GM21528 (cell line): ENCODE measurements at regions not wholly inside any gene's neighbourhood (a gene's known extent, or its start where the extent isn't known, plus 50 kb on each side); places are given as distances from the start of the nearest gene placed in this dataset.

Experiments used
- ATAC-seq: cut with Tn5 transposase; IDR thresholded peaks from one replicate; pipeline ENCODE4 v1.9.1; 2021; ENCODE audit warnings: mild to moderate bottlenecking, moderate library complexity; ENCODE audit not compliant: unreplicated experiment, low FRiP score

DNA sequence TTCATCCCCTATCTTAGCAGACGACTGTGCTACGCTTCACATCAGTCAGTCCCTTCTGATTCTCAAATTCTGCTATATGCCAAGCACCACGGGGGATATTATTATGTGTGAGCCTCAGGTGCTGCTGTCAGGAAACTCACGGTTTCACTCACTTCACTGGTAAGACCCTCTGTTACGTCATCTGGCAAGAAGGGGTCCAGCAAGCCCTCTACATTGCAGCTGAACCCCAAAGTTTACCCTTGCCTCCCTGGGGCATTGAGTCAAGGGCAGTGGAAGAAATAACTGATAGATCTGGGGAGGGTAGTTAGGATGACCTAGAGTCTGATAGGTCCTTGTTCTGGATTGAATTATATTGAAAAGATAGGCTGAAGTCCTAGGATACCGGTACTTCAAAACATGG is 237.4 kb downstream of the RRAGC start:
- ATAC-seq: no peak

DNA sequence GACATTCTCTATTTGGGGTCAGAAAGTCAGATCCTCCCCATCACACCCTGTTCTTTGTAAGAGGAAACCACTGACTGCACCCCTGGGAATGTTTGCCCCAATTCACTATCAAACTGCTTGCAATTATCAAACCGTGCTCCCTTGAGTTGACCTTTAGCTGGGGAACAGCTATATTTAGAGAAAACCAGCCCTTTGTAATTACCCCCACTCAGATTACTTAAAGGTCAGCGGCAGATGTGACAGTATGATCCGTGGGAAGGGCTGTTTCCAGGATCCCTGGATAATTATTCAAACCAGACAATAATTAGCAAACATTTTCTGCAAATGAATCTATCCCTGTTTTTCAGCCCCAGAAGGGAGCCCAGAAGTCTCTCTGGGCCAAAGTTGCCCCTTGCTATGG is 242.7 kb downstream of the RRAGC start:
- no peak for ATAC-seq

- no peak for ATAC-seq
Measured at GRCh38 chr1:38615680-38616079, 243.9 kb downstream of the RRAGC start.

DNA sequence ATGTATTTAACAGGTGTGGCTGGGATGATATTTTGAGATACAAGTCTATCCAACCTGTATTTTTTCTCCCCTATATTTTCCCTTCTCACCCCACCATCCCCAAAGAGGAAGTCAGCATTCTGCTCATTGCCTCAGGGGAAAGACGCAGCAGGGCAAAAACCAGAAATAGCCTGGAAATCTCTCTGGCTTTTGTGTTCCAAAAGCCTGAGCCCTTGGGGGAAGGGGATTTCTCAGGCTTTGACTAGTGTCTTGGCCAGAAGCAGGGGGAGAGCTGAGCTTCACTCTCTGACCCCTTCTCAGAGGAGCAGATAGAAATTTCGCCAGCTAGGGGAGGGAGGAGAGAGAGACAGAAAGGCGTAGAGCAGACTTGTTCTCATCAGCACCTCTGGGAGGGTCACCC is 244.7 kb downstream of the RRAGC start:
- no peak for ATAC-seq

- no peak for ATAC-seq
Measured at GRCh38 chr1:38613996-38614395, 245.6 kb downstream of the RRAGC start.

DNA sequence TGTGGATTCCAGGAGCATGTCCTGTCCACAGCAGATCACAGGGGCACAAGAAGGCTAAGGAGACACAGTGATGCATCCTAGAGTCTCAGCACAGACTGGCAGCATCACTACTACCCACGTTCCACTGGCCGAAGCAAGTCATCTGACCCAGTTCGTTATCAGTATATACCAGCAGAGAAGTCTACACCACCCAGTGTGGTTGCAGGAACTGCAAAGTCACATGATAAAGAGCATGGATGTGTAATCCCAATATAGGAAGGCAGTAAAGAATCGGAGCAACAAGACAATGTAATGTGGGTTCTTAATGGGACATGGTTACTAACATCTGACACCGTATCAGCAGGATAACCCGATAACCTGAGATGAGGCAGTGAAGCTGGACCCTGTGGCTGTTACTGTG is 246.6 kb downstream of the RRAGC start:
- ATAC-seq: no peak

GRCh38 chr1:38611664-38612211 is 247.8 kb downstream of the RRAGC start:
- ATAC-seq: no peak

GRCh38 chr1:38609166-38610025 is 250.2 kb downstream of the RRAGC start:
- no peak for ATAC-seq

- ATAC-seq: no peak
Measured at GRCh38 chr1:38608202-38608864, 251.2 kb downstream of the RRAGC start.

GRCh38 chr1:38607526-38607925 is 252.0 kb downstream of the RRAGC start:
- ATAC-seq: no peak

DNA sequence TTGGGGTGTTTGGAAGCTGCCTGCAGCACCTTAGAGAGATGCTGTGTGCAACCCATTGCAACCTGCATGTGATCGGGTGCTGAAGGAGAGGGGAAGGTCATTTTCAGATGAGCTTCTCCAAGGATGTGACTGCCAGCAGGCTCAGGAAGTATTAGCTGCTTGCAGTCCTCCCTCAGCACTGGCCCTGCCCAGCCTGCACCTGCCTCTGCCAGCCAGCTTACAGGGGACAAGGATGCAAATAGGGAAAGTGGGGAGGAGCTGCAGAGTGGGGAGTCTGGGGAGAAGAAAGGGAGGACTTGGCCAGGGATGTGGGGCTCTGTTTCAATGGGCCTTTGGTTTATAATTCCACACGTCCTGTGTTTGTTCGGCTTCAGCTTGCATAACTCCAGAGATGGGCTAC is 254.5 kb downstream of the RRAGC start:
- no peak for ATAC-seq

DNA sequence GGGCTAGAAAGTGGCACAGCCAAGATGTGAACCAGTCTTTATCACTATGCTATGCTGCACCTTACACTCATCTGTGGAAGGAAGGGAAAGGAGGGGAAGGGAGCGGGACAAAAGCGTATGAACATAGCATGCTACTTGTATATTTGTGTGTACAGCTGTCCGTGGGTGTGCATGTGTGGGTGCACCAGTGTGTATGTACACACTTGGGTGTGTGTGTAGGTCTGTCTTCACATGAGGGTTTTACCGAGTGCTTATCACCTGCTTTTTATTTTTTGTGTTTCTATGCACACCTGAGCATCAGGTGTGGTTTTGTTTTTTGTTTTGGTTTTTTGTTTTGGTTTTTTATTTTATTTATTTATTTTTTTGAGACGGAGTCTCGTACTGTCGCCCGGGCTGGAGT is 255.7 kb downstream of the RRAGC start:
- ATAC-seq: no peak

GRCh38 chr1:38600905-38601304 is 258.7 kb downstream of the RRAGC start:
- ATAC-seq: no peak

GRCh38 chr1:38600286-38600685 is 259.3 kb downstream of the RRAGC start:
- no peak for ATAC-seq

DNA sequence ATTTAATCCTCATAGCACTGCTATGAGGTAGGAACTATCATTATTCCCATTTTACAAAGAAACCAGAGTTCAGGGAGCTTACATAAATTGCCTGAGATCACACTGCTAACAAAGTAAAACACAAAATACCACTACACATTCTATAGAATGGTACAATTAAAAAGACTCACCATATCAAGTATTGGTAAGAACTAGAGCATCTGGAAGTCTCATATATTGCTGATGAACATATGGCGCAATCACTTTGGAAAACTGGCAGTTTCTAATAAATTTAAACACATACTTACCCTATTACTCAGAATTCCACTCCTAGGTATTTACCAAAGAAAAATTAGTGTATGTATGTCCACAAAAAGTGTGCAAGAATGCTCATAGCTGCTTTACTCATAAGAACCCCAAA is 261.5 kb downstream of the RRAGC start:
- ATAC-seq: no peak

GRCh38 chr1:38589036-38589435 is 270.5 kb downstream of the RRAGC start:
- no peak for ATAC-seq

GRCh38 chr1:38587766-38588165 is 271.8 kb downstream of the RRAGC start:
- no peak for ATAC-seq

DNA sequence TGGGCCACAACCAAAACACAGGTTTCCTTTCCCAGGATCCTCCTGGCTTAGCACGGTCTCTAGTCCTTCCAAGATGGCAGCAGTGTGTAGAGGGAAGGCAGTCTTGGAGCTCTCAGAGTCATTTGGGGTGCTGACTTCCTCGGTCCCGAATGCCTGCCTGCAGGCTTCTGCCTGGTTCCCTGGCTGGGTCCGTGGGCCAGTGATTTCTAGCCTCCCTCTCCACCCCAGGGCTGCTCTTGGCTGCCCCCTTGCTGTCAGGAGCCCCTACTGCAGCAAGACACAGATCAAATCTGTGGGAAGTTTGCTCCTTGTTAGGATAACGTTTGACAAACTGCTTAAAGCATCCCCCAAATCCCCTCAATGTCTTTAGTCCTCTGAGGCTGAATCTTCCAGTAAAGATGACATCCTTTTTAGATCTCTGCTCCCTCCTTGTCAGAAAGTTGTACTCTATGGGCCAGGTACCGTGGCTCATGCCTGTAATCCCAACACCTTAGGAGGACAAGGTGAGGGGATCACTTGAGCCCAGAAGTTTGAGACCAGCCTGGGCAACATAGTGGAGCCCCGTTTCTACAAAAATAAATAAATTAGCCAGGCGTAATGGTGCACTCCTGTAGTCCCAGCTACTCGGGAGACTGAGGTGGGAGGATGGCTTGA is 272.5 kb downstream of the RRAGC start:
- no peak for ATAC-seq

DNA sequence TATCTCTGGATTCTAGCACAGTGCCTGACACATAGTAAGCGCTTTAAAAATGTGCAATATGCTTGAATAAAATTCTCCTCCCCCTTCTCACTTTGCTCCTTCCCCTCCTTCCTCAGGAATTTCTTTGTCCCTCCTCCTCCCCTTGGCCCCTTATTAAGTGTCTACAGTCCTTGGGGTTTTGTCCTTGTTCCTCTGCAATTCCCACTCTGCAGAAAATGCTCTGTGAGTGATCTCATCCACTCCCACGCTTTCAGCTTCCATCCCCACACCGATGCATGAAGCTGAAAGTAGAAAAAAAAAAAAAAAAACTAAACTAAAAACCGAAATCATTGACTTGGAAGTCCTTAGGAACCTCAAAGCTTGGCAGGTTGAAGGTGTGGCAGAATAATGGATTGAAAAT is 273.6 kb downstream of the RRAGC start:
- no peak for ATAC-seq

GRCh38 chr1:38585460-38585859 is 274.1 kb downstream of the RRAGC start:
- ATAC-seq: no peak
